PC-9 (cell line): ENCODE measurements at regions not wholly inside any gene's neighbourhood (a gene's known extent, or its start where the extent isn't known, plus 50 kb on each side); places are given as distances from the start of the nearest gene placed in this dataset.

Experiments
- EZH2 ChIP-seq: fragments of 200-600 bp; sonication (generic); IDR thresholded peaks from 2 replicates; pipeline ENCODE4 v1.8.0; 2017; ENCODE audit warnings: antibody characterized with exemption, low read depth
- TF ChIP-seq, protein P1 (sequence below): fragments of 200-600 bp; sonication (generic); conservative IDR thresholded peaks from 2 replicates; pipeline ENCODE4 v1.6.1; 2017; ENCODE audit warnings: mixed run types, antibody characterized with exemption, mild to moderate bottlenecking, moderate library complexity

GRCh38 chrX:55342533-55343501, 78.1 kb upstream of the PAGE3 start:
- TF ChIP-seq, protein P1, sequence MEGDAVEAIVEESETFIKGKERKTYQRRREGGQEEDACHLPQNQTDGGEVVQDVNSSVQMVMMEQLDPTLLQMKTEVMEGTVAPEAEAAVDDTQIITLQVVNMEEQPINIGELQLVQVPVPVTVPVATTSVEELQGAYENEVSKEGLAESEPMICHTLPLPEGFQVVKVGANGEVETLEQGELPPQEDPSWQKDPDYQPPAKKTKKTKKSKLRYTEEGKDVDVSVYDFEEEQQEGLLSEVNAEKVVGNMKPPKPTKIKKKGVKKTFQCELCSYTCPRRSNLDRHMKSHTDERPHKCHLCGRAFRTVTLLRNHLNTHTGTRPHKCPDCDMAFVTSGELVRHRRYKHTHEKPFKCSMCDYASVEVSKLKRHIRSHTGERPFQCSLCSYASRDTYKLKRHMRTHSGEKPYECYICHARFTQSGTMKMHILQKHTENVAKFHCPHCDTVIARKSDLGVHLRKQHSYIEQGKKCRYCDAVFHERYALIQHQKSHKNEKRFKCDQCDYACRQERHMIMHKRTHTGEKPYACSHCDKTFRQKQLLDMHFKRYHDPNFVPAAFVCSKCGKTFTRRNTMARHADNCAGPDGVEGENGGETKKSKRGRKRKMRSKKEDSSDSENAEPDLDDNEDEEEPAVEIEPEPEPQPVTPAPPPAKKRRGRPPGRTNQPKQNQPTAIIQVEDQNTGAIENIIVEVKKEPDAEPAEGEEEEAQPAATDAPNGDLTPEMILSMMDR: peak; percentile 61
- no peak for TF ChIP-seq EZH2
